ENCODE measurements at regions not wholly inside any gene's neighbourhood (a gene's known extent, or its start where the extent isn't known, plus 50 kb on each side); places are given as distances from the start of the nearest gene placed in this dataset.
A peak's percentile ranks its signal among the peaks of the same experiment; 100 is the strongest.

GRCh38 chr4:85358831-85359230 lies 116.1 kb upstream of the ARHGAP24 start:
- no peak for DNase-seq (ENCODE audit: insufficient read length, low spot score)
- no peak for FAIRE-seq
- TF ChIP-seq CTCF (IDR thresholded peaks at IDR 0.05; ENCODE audit: insufficient read depth, missing control alignments) = no peak

DNA sequence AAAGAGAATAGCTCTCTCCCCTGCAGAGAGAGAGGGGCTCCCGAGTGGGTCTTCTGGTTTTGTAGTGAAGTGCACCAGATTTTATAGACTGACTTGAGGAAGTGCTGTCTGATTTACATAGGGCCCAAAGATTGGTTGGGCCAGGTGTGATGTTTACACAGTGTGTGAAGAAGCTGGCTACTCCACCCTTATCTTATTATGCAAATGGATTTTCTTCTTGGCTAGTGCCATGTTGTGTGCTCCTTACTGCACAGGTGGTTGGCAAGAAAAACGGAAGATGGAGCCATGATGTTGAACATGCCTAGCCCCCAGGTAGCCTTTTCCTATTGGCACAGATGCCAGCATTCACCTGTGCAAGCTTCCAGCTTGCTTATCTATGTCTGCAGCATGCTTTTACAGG lies 112.4 kb upstream of the ARHGAP24 start:
- no peak for TF ChIP-seq CTCF (IDR thresholded peaks at IDR 0.05; ENCODE audit: insufficient read depth, missing control alignments)
- FAIRE-seq (no peak), DNase-seq (ENCODE audit: insufficient read length, low spot score) (no peak)

GRCh38 chr4:85367815-85368214 lies 107.1 kb upstream of the ARHGAP24 start:
- FAIRE-seq (no peak), DNase-seq (ENCODE audit: insufficient read length, low spot score) (no peak)
- TF ChIP-seq CTCF (IDR thresholded peaks at IDR 0.05; ENCODE audit: insufficient read depth, missing control alignments) = no peak

DNA sequence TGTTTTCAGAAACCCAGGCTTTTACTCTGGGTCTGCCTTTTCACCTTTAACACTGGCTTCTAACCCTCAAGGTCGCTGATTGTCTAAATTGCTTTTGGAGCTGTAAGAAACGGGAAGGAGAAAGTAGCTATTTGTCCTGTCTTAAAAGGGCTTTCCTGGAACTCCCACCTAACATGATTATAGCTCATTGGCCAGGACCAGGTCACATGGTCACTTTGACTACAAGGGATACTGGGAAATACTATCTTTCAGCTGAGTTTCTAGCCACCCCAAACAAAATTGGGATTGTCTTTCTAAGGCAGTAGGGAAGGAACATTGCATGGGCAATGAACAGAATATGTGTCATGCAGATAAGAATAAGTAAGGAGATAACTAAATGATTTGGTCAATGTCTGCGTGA lies 106.7 kb upstream of the ARHGAP24 start:
- no peak for TF ChIP-seq CTCF (IDR thresholded peaks at IDR 0.05; ENCODE audit: insufficient read depth, missing control alignments)
- FAIRE-seq (no peak), DNase-seq (ENCODE audit: insufficient read length, low spot score) (no peak)

GRCh38 chr4:85368932-85369331 lies 106.0 kb upstream of the ARHGAP24 start:
- TF ChIP-seq CTCF (IDR thresholded peaks at IDR 0.05; ENCODE audit: insufficient read depth, missing control alignments) = no peak
- FAIRE-seq = no peak
- no peak for DNase-seq (ENCODE audit: insufficient read length, low spot score)

GRCh38 chr4:85369703-85370380 lies 105.1 kb upstream of the ARHGAP24 start:
- FAIRE-seq = peak; percentile 25
- TF ChIP-seq CTCF (IDR thresholded peaks at IDR 0.05; ENCODE audit: insufficient read depth, missing control alignments) = no peak
- DNase-seq (ENCODE audit: insufficient read length, low spot score) = no peak

GRCh38 chr4:85370400-85371032 lies 104.4 kb upstream of the ARHGAP24 start:
- FAIRE-seq (no peak), DNase-seq (ENCODE audit: insufficient read length, low spot score) (no peak)
- peak; percentile 79 for TF ChIP-seq CTCF (IDR thresholded peaks at IDR 0.05; ENCODE audit: insufficient read depth, missing control alignments)
